Psoas muscle (tissue), 7 donors: ENCODE measurements at regions not wholly inside any gene's neighbourhood (a gene's known extent, or its start where the extent isn't known, plus 50 kb on each side); places are given as distances from the start of the nearest gene placed in this dataset.

Source experiments
- ATAC-seq, 4 donors: fragments of 200-7000 bp; cut with Tn5 transposase; one replicate each; pipeline ENCODE4 v1.9.1; 2020; ENCODE audit warnings: moderate library complexity in 3 of 4, mild to moderate bottlenecking in 2 of 4
- DNase-seq, 2 donors: peaks; one replicate each; pipeline ENCODE4 v3.0.0-alpha.2; 2020
- H3K27ac ChIP-seq: fragments of 200-600 bp; one replicate; pipeline ENCODE4 v1.8.0; 2022
- H3K27me3 ChIP-seq, 3 donors: fragments of 200-600 bp in 1 of 3; one replicate each; pipeline versions ENCODE4 v1.6.1 to v1.8.0; 2013 to 2022; ENCODE audit warnings: low read length in 2 of 3, mild to moderate bottlenecking in 2 of 3, moderate library complexity in 1 of 3; ENCODE audit not compliant: insufficient read depth in 3 of 3
- H3K36me3 ChIP-seq, 2 donors: fragments of 200-600 bp in 1 of 2; one replicate each; pipeline versions ENCODE4 v1.6.1 to v1.8.0; 2013 to 2022; ENCODE audit warnings: low read depth in 1 of 2, mild to moderate bottlenecking in 1 of 2, moderate library complexity in 1 of 2; ENCODE audit not compliant: insufficient read depth in 1 of 2
- H3K4me1 ChIP-seq: fragments of 200-600 bp; one replicate; pipeline ENCODE4 v1.8.0; 2022
- H3K4me3 ChIP-seq: fragments of 200-600 bp; one replicate; pipeline ENCODE4 v1.8.0; 2022; ENCODE audit warnings: mild to moderate bottlenecking
- H3K9me3 ChIP-seq: fragments of 200-600 bp; one replicate; pipeline ENCODE4 v1.8.0; 2022
- WGBS, 3 donors: extraction: QIAGEN DNeasy Blood & Tissue Kit; methylation state at CpG; one replicate each; pipeline versions ENCODE4 v1.1.6 to v1.1.7; 2013; 5-methylcytosine and 5-hydroxymethylcytosine counted together
- intact Hi-C, 2 donors: fragments of 100-400 bp; cut with DNase I; formaldehyde crosslinking; loops; one replicate each; pipeline versions ENCODE4 v1.11.0 to v1.14.2; 2022
- TF ChIP-seq, protein P1 (sequence below): fragments of 200-600 bp; IDR thresholded peaks from one replicate; pipeline ENCODE4 v1.8.0; 2022; ENCODE audit warnings: antibody characterized with exemption
- donor health status: healthy with polysubstance abuse.
- donor health status: DM: no; HTN: no; CAD: no; lungs with moderate emphysema.
- donor health status: Bipolar disorder and iron deficiency.
- donor health status: healthy.
- donor health status: DM: yes; HTN: yes; CAD: no.
- donor health status: DM: no; HTN: no; CAD: no.
- donor health status: DM: yes; HTN: yes; CAD: no.

- Histone ChIP-seq H3K9me3 (no peaks in the 10 kb centered on the region), H3K36me3 (no peaks in the 10 kb centered on the region), H3K27ac (no peak overlapping the region), H3K4me3 (no peak overlapping the region), H3K4me1 (no peaks in the 10 kb centered on the region), H3K27me3 (no peaks in the 10 kb centered on the region)
- WGBS, 3 donors, result 37 to 60% (median 44%) methylated on average over 2 of the region's 2 CpGs
- TF ChIP-seq, protein P1, sequence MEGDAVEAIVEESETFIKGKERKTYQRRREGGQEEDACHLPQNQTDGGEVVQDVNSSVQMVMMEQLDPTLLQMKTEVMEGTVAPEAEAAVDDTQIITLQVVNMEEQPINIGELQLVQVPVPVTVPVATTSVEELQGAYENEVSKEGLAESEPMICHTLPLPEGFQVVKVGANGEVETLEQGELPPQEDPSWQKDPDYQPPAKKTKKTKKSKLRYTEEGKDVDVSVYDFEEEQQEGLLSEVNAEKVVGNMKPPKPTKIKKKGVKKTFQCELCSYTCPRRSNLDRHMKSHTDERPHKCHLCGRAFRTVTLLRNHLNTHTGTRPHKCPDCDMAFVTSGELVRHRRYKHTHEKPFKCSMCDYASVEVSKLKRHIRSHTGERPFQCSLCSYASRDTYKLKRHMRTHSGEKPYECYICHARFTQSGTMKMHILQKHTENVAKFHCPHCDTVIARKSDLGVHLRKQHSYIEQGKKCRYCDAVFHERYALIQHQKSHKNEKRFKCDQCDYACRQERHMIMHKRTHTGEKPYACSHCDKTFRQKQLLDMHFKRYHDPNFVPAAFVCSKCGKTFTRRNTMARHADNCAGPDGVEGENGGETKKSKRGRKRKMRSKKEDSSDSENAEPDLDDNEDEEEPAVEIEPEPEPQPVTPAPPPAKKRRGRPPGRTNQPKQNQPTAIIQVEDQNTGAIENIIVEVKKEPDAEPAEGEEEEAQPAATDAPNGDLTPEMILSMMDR, result no peak
- intact Hi-C loops, result no loop called here
- no peak for ATAC-seq
- no peak for DNase-seq
These were observed 184.9 kb downstream of the ZC3H11B start for GRCh38 chr1:219427989-219428388.

DNA sequence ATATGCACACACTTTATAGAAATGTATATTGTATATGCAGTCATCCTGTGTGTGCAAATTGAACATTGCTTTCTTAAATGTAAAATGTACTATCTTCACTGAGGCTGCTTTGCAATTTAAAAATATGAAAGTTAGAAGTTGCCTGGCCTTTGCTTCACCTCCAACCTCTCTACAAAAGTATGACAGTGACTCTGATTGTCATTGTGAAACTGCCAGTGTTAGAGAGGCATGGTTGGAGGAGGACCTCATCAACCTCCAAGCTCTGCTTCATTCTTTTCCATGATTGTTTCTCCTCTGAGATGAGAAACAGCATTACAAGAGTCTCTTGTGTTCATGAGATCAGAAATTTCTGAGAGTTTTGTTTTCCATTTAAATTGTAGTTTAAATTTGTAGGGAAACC, 185.5 kb downstream of the ZC3H11B start:
- Histone ChIP-seq H3K4me1 (no peaks in the 10 kb centered on the region), H3K4me3 (no peak overlapping the region), H3K9me3 (no peaks in the 10 kb centered on the region), H3K27me3 (no peaks in the 10 kb centered on the region), H3K27ac (no peak overlapping the region), H3K36me3 (no peaks in the 10 kb centered on the region)
- DNase-seq, result no peak
- intact Hi-C loops, result no loop called here
- TF ChIP-seq, protein P1, result no peak
- no peak for ATAC-seq

DNA sequence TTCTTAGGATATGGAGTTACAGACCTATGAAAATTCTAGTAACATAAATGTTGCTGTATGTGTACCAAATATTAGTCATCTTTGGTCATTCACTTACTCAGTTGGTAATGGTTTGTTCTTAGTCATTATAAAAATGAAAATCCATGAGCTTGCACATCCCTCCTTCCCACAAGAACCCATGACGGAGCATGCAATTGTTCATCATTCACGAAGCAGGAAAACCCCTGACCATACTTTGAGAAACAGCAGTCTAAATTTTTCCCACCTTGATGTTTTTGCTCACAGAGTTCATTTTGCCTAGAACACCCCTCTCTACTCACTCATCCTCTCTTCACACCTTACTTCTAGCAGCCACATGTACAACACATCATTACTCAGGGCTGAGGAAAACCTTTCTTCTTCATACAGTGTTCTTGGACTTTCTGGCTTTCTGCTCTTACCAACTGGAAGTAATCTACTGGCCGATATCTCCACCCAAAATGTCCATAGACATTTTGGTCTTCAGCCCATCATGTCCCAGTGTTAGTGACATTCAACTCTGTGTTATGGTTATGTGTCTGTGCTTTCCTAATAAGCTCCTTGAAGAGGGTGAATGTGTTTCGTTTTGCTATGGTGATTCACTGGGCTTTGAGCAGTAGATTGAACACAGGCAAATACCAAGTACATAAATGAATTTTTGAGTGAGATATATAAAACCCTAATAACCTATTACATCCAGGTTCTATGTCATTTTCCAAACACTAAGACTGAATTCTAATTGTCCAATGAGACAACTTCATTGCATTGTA, 189.9 kb downstream of the ZC3H11B start:
- Histone ChIP-seq H3K36me3 (no peaks in the 10 kb centered on the region), H3K27me3 (no peaks in the 10 kb centered on the region), H3K9me3 (no peaks in the 10 kb centered on the region), H3K27ac (no peak overlapping the region), H3K4me1 (no peaks in the 10 kb centered on the region), H3K4me3 (no peak overlapping the region)
- 82 to 94% (median 93%) methylated on average over 4 of the region's 4 CpGs for WGBS, 3 donors
- TF ChIP-seq, protein P1, result no peak
- intact Hi-C loops, result no loop called here
- DNase-seq, result no peak
- ATAC-seq, result no peak

DNA sequence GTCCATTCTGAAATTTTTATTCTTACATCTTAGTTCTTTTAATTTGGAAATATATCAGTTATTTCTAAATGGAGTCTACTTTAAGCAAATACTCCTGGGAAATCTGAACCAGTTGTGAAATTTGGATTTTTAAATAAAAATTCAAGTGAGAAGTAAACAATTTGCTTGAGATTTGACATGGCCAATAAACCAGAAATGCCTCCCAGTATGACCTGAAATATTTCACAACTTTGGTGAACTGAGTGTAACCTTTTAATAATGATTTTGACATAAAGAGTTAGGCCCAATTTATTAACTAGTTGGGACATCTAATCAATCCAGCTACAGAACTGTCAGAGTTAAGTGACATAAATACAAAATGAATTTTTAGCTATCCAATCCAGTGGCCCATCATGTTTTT, 192.0 kb downstream of the ZC3H11B start:
- intact Hi-C loops, result no loop called here
- Histone ChIP-seq H3K4me3 (no peak overlapping the region), H3K27ac (no peak overlapping the region), H3K27me3 (no peaks in the 10 kb centered on the region), H3K9me3 (no peaks in the 10 kb centered on the region), H3K4me1 (no peaks in the 10 kb centered on the region), H3K36me3 (no peaks in the 10 kb centered on the region)
- no peak for DNase-seq
- no peak for ATAC-seq
- TF ChIP-seq, protein P1, result no peak

- no peak overlapping the region for H3K27ac ChIP-seq
- TF ChIP-seq, protein P1, result no peak
- H3K9me3 ChIP-seq, result no peaks in the 10 kb centered on the region
- ATAC-seq, result no peak
- no peaks in the 10 kb centered on the region for H3K27me3 ChIP-seq
- H3K4me3 ChIP-seq, result no peak overlapping the region
- intact Hi-C loops, result no loop called here
- DNase-seq, result no peak
- no peaks in the 10 kb centered on the region for H3K36me3 ChIP-seq
- no peaks in the 10 kb centered on the region for H3K4me1 ChIP-seq
These were observed 193.0 kb downstream of the ZC3H11B start for GRCh38 chr1:219419860-219420259.
